ENCODE measurements at regions not wholly inside any gene's neighbourhood (a gene's known extent, or its start where the extent isn't known, plus 50 kb on each side); places are given as distances from the start of the nearest gene placed in this dataset.
"Not testable (repeated sequence)": the region's sequence is repeated elsewhere in the genome, so short reads cannot be mapped to it uniquely, and the experiment has no call there.

DNA sequence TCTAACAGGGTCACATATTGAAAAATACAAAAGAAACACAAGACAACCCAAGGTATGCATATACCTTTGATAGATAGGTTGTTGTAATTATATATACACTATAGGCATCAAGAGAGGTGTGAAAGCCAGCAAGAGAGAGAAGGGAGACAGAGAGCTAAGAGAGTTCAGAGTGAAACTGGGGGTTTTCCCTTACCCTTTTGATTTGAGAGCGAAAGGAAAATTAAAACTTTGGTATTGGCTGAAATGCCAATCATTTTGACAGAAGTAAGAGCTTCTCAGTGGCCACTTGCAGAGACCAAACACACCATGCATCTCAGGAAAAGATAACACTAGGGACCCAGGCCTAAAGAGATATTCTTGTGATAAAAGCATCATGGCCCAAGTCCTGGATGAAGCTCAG, 183.6 kb downstream of the SHOX2 start:
- H3K4me3 ChIP-seq (ENCODE audit: low read length): no peak overlapping the region
- no peak for DNase-seq (ENCODE audit: low read depth, low spot score)

- no peak for DNase-seq (ENCODE audit: low read depth, low spot score)
- H3K4me3 ChIP-seq (ENCODE audit: low read length): no peak overlapping the region
These were observed 184.4 kb downstream of the SHOX2 start for GRCh38 chr3:157921811-157922210.

GRCh38 chr3:157920822-157921700, 185.2 kb downstream of the SHOX2 start:
- DNase-seq (ENCODE audit: low read depth, low spot score): no peak
- H3K4me3 ChIP-seq (ENCODE audit: low read length): no peak overlapping the region

DNA sequence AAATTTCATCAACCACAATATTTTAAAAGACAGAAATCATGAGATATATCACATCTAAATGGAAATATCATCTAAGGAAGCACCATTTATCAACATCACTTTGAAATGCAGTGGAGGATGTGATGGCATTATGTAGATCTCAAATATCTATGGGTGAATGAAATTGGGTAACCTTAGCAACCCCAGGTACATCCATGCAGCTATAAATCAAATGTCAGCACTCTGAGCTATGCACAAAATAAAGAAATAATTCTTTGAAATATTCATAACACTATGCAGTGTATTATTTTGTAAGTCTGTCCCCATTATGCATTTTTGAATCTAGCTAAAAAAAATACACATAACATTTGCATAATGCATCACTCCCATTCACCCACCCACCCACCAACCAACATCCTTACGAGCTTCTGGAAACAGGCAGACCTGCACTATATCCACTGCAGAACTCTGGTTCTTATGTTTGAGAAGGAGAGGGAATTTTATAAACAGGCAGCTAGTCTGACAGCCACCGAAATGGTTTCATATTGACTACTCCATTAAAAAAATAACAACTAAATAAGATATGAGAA, 186.8 kb downstream of the SHOX2 start:
- DNase-seq (ENCODE audit: low read depth, low spot score): no peak
- no peak overlapping the region for H3K4me3 ChIP-seq (ENCODE audit: low read length)

GRCh38 chr3:157918402-157918801, 187.8 kb downstream of the SHOX2 start:
- H3K4me3 ChIP-seq (ENCODE audit: low read length): no peak overlapping the region
- no peak for DNase-seq (ENCODE audit: low read depth, low spot score)

GRCh38 chr3:157916672-157917071, 189.5 kb downstream of the SHOX2 start:
- no peak for DNase-seq (ENCODE audit: low read depth, low spot score)
- no peak overlapping the region for H3K4me3 ChIP-seq (ENCODE audit: low read length)

DNA sequence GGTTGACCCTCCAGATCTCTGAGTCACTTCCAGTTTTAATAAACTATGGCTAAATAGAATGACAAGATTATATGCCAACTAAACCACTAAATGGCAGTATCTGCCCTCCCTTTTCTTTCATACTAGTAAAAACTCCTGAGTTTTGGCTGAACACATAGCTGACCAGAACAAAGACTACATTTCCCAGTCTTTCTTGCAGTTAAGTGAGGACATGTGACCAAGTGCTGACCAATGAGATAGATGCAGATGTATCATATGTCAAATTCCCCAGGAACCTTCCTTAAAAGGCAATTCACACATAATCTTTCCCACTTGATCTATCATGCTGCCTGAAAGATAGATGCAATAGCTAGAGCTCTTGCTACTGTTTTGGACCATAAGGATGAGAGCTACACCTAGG, 191.3 kb downstream of the SHOX2 start:
- DNase-seq (ENCODE audit: low read depth, low spot score): no peak
- no peak overlapping the region for H3K4me3 ChIP-seq (ENCODE audit: low read length)

DNA sequence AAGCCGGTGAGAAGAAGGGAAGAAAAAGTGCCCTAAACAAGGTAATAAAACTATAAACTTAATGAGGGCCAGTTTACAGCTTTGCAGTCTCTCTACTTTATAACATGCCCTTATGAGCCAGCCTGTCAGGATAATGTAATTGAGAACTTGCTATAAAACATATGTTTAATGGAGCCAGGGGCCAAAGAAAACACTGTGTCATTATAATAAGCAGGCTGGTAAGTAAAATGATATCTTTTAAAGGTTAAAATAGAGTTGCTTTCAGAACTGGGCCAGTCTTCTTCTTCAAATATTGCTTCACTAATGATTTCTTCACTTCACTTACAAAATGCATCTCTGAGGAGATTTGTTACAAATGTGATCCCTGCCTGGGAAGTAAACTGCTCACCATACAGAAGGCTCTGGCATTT, 192.5 kb downstream of the SHOX2 start:
- H3K4me3 ChIP-seq (ENCODE audit: low read length): no peak overlapping the region
- no peak for DNase-seq (ENCODE audit: low read depth, low spot score)

DNA sequence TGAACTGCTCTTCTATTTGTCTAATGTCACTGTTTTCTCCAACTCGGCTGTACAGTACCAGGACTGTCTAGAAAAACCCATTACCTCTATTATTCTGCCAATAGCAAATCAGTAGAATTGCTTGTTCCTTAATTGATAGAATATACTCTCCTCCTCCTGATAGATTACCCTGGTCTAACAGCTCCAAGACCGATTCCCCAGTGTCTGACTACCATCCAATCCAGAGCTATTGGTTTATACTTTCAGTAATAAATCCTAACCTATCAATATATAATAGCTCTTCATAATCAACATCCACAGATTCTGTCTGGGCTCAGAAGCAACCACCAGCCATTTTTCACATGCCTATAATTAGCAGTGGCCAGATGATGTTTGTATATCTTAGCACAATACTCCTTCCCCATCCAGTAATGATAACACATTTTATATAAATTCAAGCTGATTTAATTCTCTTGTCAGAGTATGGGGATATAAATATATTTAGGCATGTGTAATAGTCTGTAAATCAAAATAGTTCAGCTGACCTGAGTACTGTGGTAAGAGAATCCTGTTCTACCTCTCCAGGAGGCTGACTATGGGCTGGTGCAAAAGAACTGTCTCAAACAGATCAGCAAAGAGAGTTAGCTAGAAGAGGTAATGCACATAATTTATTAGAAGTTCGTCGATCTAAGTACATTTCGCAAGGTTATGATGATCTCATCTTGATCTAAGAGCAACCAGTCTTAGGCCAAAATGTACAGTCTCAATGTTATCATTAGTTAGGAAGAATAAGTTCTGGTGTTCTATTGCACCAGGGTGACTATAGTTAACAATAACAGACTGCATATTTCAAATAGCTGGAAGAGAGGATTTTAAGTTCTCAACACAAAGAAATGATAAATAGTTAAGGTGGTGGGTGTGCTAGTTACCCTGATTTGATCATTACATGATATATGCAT, 193.4 kb downstream of the SHOX2 start:
- no peak for DNase-seq (ENCODE audit: low read depth, low spot score)
- H3K4me3 ChIP-seq (ENCODE audit: low read length): no peak overlapping the region

- no peak for DNase-seq (ENCODE audit: low read depth, low spot score)
These were observed 199.6 kb downstream of the SHOX2 start for GRCh38 chr3:157906627-157907026.

GRCh38 chr3:157905885-157906284, 200.3 kb downstream of the SHOX2 start:
- H3K4me3 ChIP-seq (ENCODE audit: low read length): no peak overlapping the region
- no peak for DNase-seq (ENCODE audit: low read depth, low spot score)

More at GRCh38 chr3:157906627-157907026, 199.6 kb downstream of the SHOX2 start:
- H3K4me3 ChIP-seq (ENCODE audit: low read length): no peak overlapping the region

- not testable (repeated sequence) for DNase-seq (ENCODE audit: low read depth, low spot score); H3K4me3 ChIP-seq (ENCODE audit: low read length)
These were observed 203.5 kb downstream of the SHOX2 start for GRCh38 chr3:157902680-157903079.

DNA sequence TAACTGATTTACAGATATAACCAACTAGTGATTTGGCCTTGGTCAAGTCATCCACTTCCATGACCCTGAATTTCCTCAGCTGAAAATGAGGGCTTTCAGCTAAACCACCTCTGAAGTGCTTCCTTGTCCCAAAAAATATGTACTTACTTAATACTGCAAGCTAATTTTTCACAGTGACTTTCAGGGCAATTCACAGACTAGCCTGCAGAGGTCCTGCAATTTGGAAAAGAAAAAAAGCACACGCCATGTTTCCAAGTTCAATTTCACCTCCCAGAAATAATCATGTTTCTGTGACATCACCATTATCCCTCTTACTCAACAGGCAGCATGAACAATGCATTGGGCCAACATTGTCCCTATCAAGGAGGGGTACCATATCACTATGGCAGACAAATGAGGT, 218.2 kb downstream of the SHOX2 start:
- no peak for DNase-seq (ENCODE audit: low read depth, low spot score)

DNA sequence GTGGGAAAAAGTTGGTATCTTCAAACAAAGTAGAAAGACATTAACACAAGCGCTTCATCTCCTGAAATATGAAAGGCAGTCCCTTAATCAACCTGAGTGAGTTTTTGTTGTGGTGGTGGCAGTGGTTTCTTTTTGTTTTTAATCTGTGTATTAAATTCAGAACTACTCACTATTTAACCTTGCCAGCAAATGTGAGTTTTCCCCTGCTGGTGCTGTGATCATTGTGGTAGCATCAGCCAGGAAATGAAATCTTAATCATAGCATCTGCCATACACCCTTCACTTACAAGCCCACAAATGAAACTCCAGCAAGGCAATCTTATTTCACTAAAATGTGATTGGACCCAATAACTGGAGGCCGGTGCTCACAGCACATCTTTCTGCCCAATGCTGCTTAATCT, 229.7 kb downstream of the SHOX2 start:
- DNase-seq (ENCODE audit: low read depth, low spot score): peak; percentile 71
- H3K4me3 ChIP-seq (ENCODE audit: low read length): no peak overlapping the region

More for the DNA sequence above, 218.2 kb downstream of the SHOX2 start:
- no peak overlapping the region for H3K4me3 ChIP-seq (ENCODE audit: low read length)

DNA sequence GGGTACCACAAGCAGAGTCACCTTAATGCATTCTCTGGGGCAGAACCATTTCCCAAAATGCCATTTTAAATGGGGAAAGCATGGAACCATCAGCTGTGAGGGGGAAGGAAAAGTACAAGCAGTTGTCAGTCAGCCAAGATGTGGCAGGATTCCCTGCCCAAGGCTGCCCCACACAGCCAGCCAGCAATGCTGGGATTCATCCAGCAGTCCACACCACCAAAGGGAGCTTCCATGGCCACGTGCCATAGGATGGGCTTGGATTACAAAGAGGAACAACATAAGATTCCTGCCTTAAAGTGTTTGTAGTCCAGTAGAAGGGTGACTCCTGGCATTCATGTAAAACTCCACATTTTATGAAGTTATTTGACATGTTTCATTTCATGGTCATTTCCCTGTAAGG, 233.3 kb downstream of the SHOX2 start:
- DNase-seq (ENCODE audit: low read depth, low spot score): no peak
- no peak overlapping the region for H3K4me3 ChIP-seq (ENCODE audit: low read length)

GRCh38 chr3:157871838-157872460, 234.3 kb downstream of the SHOX2 start:
- no peak overlapping the region for H3K4me3 ChIP-seq (ENCODE audit: low read length)
- no peak for DNase-seq (ENCODE audit: low read depth, low spot score)

DNA sequence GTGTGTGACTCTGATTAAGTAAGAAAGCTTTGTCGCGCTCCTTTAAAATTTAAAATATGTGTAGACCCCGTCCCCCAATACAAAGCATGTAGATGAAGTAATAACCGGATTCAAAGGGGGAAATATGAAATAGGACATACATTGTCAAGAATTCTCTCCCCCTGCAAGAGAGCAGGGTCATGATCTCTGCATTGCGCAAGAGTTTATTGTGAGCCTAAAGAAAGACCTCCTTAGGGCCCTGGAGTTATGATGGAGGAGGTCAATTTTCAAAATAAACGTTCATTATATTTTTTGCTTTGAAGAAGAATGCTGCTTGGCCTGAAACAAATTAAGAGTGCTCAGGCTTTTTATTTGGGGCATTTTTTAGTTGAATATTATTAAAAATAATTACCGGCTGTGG, 235.0 kb downstream of the SHOX2 start:
- no peak for DNase-seq (ENCODE audit: low read depth, low spot score)
- H3K4me3 ChIP-seq (ENCODE audit: low read length): no peak overlapping the region

- no peak for DNase-seq (ENCODE audit: low read depth, low spot score)
These were observed 237.3 kb downstream of the SHOX2 start for GRCh38 chr3:157868946-157869345.

DNA sequence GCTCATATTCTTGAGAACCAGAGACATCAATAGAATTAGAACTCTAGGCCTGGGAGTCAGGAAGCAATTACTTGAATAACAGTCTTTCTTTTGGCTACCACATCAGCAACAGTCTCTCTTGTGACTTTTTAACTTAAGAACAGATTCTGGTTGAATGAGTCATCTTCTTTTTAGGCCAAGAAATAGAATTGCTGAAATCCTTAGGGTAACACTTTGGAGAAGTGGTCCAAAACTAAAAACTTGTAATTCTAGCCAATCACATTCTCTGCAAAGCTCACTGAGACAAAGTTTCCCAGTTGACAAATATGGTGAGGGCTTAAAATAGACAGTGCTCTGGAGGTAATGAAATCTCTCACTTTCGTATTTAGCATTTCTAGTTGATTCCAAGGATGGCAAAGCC, 238.0 kb downstream of the SHOX2 start:
- no peak overlapping the region for H3K4me3 ChIP-seq (ENCODE audit: low read length)
- DNase-seq (ENCODE audit: low read depth, low spot score): no peak

More at GRCh38 chr3:157868946-157869345, 237.3 kb downstream of the SHOX2 start:
- H3K4me3 ChIP-seq (ENCODE audit: low read length): no peak overlapping the region

Data from Jurkat, Clone E6-1 (cell line).